ENCODE measurements at regions not wholly inside any gene's neighbourhood (a gene's known extent, or its start where the extent isn't known, plus 50 kb on each side); places are given as distances from the start of the nearest gene placed in this dataset.

DNA sequence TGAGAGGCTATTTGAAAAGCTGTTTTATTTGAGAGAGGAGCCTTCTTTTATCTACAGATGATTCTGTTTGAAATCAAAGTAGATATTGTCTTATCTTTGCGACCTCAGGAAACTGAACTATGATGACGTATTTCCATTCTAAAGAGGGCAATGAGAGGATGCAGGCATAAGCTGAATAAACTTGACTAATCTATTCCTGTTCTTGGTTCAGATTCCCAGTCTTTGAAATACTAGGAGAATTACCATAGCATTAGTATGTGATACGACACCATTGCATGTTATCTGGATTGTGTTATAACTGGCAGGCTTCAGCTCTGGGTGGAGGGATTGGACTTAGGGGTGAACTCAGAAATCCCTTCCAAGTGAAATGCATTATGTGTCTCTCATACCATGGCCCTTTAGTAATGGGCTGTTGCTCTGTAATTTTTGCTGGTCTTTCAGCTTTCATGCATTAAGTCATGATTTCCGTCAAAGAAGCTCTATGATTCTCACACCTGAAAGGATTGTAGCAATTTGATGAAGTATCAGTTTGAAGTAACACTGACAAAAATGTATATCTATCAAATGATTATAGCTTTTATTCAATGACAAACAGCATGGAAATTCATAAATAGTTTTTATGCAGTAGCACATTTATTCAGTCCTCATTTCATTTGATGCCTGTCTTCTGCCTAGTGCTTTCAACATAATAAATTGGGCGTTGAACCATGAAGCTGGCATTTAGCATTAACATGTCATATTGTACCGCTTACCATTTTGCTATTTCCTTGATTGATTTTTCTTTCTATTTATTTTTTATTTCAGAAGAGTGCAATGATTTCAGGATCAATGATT lies 138.4 kb upstream of the SPACA1 start:
- DNase-seq, result no peak

DNA sequence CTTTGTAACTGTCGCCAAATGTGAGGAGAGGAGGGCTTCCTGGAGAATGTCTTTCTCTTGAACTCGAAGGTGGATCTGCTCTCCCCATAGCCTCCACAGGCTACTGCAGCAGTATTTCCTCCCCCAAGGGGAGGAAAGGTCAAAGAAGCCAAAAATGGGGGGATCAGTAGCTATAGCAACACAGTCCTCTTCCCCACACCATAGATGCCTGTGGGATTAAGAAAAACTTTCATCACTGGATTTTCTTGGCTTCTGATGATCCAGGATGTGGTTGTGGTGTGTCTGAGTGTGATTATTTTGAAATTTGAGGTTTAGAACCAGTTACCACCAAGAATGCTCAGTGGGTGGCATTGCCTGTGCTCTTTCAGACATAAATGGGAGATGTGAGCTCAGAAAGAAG lies 140.1 kb upstream of the SPACA1 start:
- no peak for DNase-seq

DNA sequence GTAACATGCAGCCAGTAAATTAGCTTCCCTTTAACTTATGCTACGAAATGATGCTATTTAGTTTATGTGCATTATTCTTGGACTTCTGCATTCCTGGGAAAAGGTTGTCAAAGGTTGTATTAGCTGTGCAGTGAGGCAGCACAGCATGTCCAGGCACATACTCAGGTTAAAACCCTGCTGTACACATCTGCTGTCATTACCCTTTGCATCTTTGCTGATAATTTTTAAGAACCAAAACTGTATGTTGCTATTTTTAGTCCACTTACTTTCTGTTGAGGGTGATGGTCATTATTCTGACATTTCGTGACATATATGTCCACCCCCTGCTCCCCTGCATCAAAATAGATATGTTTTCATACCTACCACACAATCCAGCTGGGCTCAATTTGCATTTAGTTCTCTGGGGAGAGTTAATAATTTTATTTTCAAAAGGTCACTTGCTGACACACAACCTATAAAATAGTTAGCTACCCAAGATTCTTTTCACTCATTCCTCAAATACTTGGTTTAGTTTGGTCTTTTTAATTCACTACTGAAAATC lies 142.5 kb upstream of the SPACA1 start:
- no peak for DNase-seq

DNA sequence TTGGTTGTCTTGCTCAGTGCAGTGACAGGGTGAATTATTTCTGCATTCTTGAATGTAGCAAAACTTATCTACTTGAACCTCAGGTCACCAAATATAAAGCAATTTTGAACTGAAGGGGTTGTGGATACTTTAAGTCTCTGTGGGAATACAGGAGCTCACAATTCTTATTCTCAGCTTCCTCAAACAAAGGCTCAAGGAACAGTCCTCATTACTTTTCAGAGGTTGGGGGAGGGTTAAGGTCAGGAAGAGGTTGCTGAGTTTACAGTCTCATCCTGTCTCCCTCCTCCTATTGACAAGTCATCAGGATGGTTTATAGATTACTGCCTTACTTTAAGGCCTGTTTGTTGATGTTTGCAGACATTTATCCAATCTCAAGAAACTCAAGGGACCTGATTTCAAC lies 143.6 kb upstream of the SPACA1 start:
- DNase-seq, result no peak

DNA sequence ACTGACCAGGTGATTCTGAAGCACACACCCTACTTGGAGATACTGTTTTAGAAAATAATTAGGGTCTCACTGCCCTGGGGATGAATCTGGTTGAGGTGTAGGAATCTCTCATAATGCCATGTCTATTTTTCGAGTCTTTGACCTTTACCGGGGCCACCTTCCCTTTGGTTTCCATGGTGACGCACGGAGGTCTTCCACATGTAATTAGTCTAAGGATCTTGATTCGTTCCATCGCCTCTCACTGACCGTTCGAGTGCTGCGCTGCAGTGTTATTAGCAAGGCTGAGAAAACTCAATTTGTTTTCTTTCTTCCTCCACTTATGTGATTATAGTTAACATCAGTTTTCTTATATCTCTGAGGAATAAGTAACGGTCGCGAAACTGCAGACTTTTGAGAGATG lies 144.3 kb upstream of the SPACA1 start:
- DNase-seq, result no peak

DNA sequence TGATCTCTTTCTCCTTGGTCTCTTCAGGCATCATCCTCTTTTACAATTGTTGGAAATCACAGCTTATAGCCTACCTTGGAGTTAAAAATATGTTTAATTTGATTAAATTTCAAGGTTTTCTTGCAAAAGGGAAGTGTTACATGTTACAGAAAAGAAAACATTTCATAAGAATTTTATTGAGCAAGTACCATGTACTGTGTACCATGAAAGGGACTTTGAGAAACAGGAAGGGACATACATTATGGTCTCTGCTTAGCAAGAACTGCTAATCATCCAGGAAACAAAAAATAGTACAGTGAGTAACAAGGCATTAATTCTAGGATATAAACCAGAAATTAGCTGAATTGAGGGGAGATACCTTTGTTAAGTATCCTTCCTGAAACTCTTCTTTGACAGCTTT lies 145.3 kb upstream of the SPACA1 start:
- no peak for DNase-seq

DNA sequence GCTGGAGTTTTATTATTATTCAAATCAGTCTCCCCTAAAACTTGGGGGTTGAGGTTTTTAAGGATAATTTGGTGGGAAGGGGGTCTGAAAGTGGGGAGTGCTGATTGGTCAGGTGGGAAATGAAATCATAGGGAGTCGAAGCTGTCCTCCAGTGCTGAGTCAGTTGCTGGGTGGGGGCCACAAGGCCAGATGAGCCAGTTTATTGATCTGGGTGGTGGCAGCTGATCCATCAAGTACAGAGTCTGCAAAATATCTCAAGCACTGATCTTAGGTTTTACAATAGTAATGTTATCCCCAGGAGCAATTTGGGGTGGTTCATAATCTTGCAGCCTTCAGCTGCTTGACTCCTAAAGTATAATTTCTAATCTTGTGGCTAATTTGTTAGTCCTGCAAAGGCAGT lies 146.0 kb upstream of the SPACA1 start:
- DNase-seq, result no peak

DNA sequence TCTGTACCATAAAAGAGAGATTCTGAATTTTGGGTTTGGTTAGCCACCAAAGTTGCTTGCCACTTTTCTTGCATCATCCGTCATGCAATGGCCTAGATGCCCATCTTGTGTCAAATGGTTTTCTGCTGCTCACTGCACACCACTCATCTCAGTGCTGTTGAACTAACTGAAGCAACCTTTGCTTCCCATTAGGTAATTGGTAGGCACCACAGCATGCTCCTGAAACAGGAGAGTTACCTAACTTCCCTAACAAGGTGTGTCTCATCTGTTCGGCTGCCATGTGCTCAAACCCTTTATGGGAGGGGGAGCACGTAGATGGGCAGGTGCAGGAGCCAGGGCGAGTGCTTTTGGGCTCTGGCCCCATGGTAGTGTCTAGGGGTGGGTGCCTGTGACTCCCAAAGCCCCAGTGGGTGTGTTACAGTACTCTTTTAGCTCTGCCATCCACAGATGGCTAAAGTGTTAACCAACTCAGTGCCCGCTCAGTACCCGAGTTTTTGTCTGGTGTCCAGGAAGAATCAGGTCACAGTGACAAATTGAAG lies 147.4 kb upstream of the SPACA1 start:
- DNase-seq, result no peak

DNA sequence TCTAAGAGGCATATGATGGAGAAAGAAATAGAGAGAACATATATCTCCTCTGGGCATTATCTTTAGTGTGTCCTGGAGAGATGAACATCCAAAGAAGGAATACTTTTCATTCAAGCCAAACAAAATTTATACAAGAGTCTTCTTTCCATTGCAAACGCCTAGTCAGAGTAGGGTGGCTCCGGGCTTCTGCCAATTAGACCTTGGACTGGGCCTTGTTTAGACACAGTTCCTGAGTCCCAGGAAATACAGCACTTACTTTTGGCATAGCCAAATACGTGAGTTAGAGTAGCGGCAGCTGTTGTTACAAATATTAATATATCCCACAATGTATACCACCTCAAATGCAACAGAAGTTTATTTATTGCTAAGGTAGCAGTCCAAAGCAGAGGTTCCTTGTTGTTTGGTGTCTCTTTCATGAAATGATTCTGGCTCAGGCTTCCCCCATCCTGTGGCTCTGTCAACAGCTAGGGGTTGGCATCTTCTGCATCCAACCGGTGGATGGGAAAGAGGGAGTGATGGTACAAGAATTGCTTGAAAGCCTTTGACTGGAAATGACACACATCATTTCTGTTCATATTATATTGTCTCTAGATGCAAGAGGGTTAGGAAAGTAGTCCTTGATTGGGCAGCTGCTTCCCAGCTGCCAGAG lies 148.0 kb upstream of the SPACA1 start:
- no peak for DNase-seq

DNA sequence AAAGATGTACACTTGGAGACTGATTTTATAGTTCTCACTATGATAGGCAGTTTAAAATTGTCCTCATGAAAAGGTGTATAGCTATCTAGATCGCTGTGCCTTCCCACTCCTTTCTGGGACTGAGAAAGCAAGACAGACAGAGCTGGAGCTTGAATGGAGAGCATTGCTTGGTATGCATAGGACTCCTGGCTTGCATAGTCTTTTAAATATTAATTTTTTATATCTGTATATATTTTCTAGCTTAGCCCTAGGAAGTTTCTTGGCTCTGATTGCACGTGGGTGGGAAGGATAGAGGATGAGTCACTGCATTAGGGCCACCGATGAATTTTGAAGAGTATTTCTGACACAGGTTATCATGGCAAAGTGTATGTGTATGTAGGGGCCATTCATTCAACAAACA lies 150.0 kb upstream of the SPACA1 start:
- DNase-seq, result no peak

DNA sequence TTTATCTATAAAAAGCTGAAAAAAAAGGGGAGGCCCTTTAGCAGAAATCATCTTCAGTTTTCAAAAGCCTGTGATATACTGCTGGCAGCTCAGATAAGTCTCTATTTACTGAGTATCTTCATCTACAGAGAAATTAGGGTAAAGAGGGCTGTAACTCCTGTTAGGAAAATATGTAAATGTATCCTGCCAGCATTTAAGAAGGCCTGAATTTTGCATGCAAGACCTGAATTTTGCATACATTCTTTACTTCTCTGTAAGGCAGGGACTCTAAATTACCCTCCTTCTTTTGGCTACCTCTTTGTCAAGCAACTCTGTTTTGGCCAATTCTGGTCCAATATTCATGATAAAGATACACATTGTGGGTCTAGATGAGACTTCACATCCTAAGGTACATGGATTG lies 150.6 kb upstream of the SPACA1 start:
- DNase-seq, result no peak

DNA sequence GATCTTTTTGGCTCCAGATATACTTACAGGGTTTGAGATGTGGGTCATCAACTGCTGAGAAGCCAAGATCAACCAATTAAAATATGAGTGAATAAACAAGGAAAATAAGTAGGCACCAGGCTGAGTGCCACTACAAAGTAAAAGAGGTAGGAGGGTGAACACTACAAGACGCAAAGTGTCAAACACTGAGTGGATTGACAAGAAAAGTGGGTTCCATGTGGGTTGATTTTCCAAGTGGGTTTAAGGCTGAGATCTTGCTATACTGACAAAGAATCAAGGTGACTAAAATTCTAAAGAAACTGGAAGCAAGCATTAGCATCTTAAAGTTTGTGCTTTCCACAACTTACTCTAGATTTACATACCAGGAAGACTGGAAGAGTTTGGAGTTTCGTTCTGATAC lies 160.4 kb upstream of the SPACA1 start:
- no peak for DNase-seq

DNA sequence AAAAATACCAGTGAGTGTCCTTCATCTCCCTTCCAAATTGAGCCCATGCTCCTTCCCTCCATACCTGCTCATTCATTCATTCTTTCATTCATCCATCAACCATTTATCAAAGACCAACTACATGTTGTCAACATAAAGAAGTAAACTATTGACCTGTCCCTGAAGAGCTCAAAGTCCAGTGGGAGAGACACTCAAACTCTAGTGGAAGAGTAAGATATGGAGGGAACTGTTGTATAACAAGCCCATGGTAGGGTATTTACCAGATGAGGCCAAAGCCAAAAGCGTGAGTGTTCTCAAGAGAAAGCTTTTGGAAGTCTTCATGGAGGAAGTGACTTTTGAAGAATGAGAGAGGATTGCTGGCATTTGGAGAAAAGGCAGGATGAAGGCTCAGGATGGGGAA lies 163.4 kb upstream of the SPACA1 start:
- no peak for DNase-seq

DNA sequence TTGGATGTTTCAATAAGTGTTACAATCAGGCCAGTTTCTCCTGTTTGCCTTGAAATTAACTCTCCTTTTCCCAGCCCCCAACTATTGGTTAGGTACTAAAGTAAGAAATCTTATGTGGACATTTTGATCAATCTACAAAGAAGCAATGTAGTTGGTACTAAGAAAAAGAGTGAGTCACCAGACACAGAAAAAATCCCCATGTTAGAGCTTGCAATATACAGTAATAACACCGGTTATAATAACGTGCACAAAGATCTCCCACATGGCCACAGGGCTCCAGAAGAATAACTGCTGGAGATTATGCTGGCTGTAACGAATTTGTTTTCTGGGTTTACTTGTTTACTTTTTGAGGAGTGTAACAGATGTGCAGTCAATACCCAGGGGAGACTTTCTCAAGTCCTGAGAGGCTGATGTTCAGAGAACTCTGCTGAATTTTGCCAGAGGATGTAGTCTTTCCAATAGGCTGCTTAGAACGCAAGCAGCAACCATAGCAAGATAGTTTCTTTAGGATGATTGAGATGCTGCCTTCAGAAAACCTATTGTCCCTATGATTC lies 166.2 kb upstream of the SPACA1 start:
- no peak for DNase-seq

DNA sequence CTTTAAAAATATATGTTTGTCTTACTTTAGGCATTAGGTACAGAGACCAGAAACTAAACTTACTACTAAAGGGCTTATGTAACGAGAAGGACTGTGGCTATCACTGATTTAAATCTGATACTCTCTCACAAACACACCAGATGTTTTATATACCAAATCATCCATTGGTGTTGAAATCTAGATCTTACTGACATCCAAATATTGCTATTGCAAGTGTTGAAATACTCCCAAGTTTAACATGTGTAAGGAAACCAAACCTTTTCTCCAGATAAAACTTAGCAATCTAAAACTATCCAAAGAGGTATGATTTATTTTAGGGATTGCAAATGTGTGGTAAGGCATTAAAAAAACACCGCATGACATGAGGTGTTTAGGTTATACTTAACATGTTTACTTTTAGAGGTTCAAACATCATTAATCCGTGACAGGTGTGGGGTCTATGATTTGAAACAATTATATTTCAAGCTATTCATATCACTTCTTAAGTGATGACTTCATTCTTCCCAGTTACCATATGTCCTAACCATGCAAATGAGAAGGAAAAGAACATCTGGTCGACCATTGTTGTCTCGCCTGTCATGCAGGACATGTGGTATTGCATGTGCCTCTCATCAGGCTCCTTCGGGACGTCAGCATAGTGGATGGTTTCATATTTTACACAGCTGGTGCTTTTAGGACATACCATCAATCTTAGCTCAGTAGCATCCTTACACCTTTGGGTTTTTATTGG lies 168.3 kb upstream of the SPACA1 start:
- DNase-seq, result no peak

DNA sequence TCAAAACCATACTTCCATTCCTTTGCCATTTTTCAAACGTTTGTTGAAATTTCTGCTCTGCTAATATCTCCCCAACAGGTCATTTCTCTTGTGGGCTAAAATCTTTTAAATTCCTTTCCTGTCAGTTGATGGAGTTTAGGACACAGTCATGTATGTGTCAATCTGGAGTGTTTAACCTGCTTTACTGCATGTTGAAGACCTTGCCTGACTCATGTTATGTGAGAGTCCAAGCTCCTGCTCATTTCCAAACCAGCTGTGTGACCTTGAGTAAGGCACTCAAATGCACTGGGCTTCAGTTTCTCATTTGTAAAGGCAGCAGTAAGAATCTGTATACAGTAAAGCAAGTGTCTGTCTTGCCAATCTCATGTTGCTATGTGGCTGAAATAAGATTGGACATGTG lies 171.9 kb upstream of the SPACA1 start:
- no peak for DNase-seq

DNA sequence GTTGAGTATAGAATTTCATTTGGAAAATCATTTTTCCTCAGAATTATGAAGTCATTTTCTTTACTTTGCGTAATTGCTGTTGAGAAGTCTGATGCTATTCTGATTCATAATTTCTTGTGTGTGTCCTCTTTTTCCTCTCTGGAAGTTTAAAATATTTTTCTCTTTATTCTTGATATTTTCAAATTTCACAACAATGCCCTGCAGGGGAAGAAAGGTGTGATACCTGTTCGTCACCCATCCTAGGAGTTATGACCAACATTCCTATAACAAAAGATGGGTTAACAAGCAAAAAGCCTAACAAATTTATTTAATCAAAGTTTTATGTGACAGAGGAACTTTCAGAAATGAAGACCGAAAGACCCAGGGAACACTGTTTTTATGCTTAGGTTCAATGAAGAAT lies 171.5 kb upstream of the AKIRIN2 start:
- DNase-seq, result no peak

DNA sequence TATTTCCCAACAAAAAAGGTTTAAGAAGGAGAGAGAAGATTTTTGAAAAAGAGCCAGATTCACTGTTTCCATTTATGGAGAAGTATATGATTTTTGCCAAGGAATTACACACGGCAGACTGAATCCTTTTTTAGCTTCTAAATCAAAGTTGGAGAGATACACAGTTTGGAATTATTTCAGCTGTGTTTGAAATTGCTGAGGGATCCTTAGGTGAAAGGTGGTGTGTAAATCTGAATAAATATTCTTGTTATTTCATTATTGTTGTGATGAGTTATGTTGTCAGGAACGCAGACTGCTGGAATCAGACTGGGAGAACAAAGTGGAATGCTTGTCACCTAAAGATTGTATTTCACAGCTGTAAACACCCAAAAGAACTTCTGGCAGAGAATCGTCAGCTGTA lies 168.5 kb upstream of the AKIRIN2 start:
- peak; percentile 61 for DNase-seq

DNA sequence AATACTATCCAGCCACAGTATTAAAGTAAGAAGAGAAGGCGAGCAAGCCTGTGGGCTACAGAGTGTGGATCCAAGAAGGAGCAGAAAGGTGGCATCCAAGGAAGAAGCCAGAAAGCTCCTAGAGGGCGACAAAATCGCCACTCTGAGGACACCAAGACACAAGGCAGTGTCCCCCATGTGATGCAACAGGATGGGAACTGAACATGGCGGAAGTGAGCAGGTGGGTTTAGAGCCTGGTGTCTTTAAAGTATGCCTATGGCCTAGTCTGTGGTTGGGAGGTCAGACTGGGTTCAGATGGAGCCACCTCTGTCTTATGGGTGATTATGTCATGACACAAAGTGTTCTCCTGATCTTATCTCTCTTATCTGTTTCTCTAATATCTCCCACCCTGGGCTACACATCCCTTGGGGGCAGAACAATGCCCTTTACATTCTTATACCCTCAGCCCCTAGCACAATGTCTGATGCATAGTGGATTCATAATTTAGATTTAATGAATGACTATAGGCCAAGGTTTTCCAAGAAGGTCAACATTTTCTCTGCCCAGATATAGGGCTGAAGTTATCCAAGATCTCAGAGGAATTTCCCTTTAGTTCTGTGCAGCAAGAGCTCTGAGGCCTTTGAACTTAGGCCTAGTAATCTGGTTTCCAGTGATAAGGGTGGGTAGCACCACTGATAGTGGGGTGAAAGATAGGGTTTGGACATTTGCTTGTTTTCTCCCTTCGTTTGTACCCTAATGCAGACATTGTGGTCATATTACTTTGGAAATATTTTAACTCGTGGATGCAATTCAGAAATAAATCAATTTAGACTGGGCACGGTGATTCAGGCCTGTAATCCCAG lies 167.3 kb upstream of the AKIRIN2 start:
- DNase-seq, result no peak

DNA sequence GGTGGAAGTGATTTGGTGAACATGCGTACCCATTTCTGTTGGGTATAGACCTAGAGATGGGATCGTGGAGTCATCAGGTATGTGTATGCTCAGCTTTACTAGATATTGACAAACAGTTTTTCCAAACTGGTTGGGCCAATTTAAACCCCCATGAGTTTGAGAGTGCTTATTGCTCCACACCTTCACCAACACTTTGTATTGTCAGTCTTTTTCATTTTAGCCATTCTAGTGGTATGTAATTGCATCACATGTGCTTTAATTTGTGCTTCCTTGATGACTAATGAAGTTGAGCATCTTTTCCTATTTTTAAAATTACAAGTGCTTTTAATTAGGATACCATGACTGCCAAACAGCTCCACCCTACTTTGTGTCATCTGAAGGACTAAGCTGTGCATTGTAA lies 158.9 kb upstream of the AKIRIN2 start:
- no peak for DNase-seq

DNA sequence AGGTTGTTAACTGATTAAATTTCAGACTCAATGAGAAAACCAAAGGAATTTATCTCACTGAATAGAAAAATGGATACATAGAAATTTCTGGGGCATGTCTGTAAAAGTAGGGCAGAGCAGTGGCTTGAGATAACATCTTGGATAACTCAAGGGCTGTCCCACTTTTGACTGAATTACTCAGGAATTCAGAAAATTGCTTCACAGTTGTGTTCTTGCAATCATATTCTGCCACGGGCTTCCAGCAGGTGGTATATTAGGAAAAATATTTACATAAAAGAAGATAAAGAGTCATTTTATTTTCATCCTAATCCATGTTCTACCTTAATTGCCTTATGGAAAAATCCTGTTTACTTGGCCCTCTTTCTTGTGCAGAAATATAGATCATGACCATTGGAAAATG lies 156.4 kb upstream of the AKIRIN2 start:
- no peak for DNase-seq
